ENCODE measurements at regions not wholly inside any gene's neighbourhood (a gene's known extent, or its start where the extent isn't known, plus 50 kb on each side); places are given as distances from the start of the nearest gene placed in this dataset.

- ATAC-seq = no peak
- TF ChIP-seq ISL1 (CRISPR knock-in tag; IDR thresholded peaks at IDR 0.05) (no peak), CSRNP3 (CRISPR knock-in tag; IDR thresholded peaks at IDR 0.05) (no peak), CREB5 (CRISPR knock-in tag; IDR thresholded peaks at IDR 0.05; ENCODE audit: low read depth) (no peak), PATZ1 (CRISPR knock-in tag; IDR thresholded peaks at IDR 0.05; ENCODE audit: borderline replicate concordance) (no peak), TSHZ2 (CRISPR knock-in tag; IDR thresholded peaks at IDR 0.05) (no peak), ZNF70 (CRISPR knock-in tag; IDR thresholded peaks at IDR 0.05) (no peak), ZC3H10 (CRISPR knock-in tag; IDR thresholded peaks at IDR 0.05) (no peak)
These were observed 203.1 kb downstream of the TFEC start for GRCh38 chr7:115827305-115828045.

GRCh38 chr7:115825456-115826115 lies 205.0 kb downstream of the TFEC start:
- ATAC-seq = no peak
- TF ChIP-seq RARB (CRISPR knock-in tag; IDR thresholded peaks at IDR 0.05) (no peak), CSRNP3 (CRISPR knock-in tag; IDR thresholded peaks at IDR 0.05) (no peak), ZC3H10 (CRISPR knock-in tag; IDR thresholded peaks at IDR 0.05) (no peak), PPARA (CRISPR knock-in tag; IDR thresholded peaks at IDR 0.05; ENCODE audit: borderline replicate concordance) (no peak), TCF4 (CRISPR knock-in tag; IDR thresholded peaks at IDR 0.05; ENCODE audit: borderline replicate concordance) (no peak), CREB5 (CRISPR knock-in tag; IDR thresholded peaks at IDR 0.05; ENCODE audit: low read depth) (no peak), ZNF70 (CRISPR knock-in tag; IDR thresholded peaks at IDR 0.05) (no peak), TSHZ2 (CRISPR knock-in tag; IDR thresholded peaks at IDR 0.05) (no peak), ISL1 (CRISPR knock-in tag; IDR thresholded peaks at IDR 0.05) (no peak), GLIS3 (CRISPR knock-in tag; IDR thresholded peaks at IDR 0.05) (no peak), ZNF565 (CRISPR knock-in tag; conservative IDR thresholded peaks at IDR 0.05; ENCODE audit: low read depth) (no peak)

Measured in SK-N-SH treated with all-trans-retinoic acid at 6 μM for 48 hours (cell line).